GM13977 (cell line): ENCODE measurements at regions not wholly inside any gene's neighbourhood (a gene's known extent, or its start where the extent isn't known, plus 50 kb on each side); places are given as distances from the start of the nearest gene placed in this dataset.

ENCODE experiments used
- DNase-seq: peaks from one replicate; pipeline ENCODE4 v3.0.0; 2012; ENCODE audit warnings: low spot score
- CTCF ChIP-seq: IDR thresholded peaks from 2 replicates; pipeline ENCODE4 v1.5.1; 2012; ENCODE audit warnings: mild to moderate bottlenecking, control low read depth; ENCODE audit not compliant: insufficient read depth; ENCODE audit errors: extremely low read depth, missing control alignments
- in situ Hi-C: fragments of 300-500 bp; cut with MboI; formaldehyde crosslinking; loops from one replicate; pipeline ENCODE4 v1.12.0; 2022; ENCODE audit warnings: low sequenced_read_pairs, low pct_unique_long_range_greater_than_20kb, mixed read lengths, inconsistent platforms; ENCODE audit not compliant: unreplicated experiment

GRCh38 chr2:64220894-64221617, 76.8 kb upstream of the PELI1 start:
- TF ChIP-seq CTCF, result no peak
- in situ Hi-C loops, result no loop called here

GRCh38 chr2:64221935-64222334, 77.7 kb upstream of the PELI1 start:
- in situ Hi-C loops, result no loop called here
- no peak for DNase-seq
- no peak for TF ChIP-seq CTCF

More at GRCh38 chr2:64220894-64221617, 76.8 kb upstream of the PELI1 start:
- DNase-seq, result no peak

- DNase-seq, result no peak
- TF ChIP-seq CTCF, result no peak
- in situ Hi-C loops, result no loop called here
Observed at GRCh38 chr2:64222351-64222750, 78.1 kb upstream of the PELI1 start.

GRCh38 chr2:64223055-64223454, 78.8 kb upstream of the PELI1 start:
- DNase-seq, result peak; percentile 35
- in situ Hi-C loops, result no loop called here
- TF ChIP-seq CTCF, result no peak

- DNase-seq, result no peak
- no peak for TF ChIP-seq CTCF
- in situ Hi-C loops, result no loop called here
Observed at GRCh38 chr2:64225491-64225890, 81.3 kb upstream of the PELI1 start.

- in situ Hi-C loops, result no loop called here
- TF ChIP-seq CTCF, result no peak
- DNase-seq, result no peak
Observed at GRCh38 chr2:64226611-64227010, 82.4 kb upstream of the PELI1 start.

GRCh38 chr2:64227603-64228125, 83.4 kb upstream of the PELI1 start:
- no peak for TF ChIP-seq CTCF
- in situ Hi-C loops, result no loop called here
- no peak for DNase-seq
